ENCODE measurements at regions not wholly inside any gene's neighbourhood (a gene's known extent, or its start where the extent isn't known, plus 50 kb on each side); places are given as distances from the start of the nearest gene placed in this dataset.

GRCh38 chr20:40449974-40450616 is 238.9 kb downstream of the MAFB start:
- H3K4me3 ChIP-seq (ENCODE audit: insufficient read depth, low read length, poor library complexity, severe bottlenecking) = no peak overlapping the region
- H3K79me2 ChIP-seq (ENCODE audit: insufficient read depth, low read length) = no peaks in the 10 kb centered on the region
- no peak overlapping the region for H3K27ac ChIP-seq (ENCODE audit: low read depth, low read length)
- no peak overlapping the region for H2AFZ ChIP-seq (ENCODE audit: low read depth, low read length, severe bottlenecking)
- no peak for TF ChIP-seq EZH2phosphoT487 (conservative IDR thresholded peaks at IDR 0.05; ENCODE audit: low read length)
- TF ChIP-seq CTCF (IDR thresholded peaks at IDR 0.05; ENCODE audit: insufficient read depth, low read length, poor library complexity, severe bottlenecking) = no peak
- no peaks in the 10 kb centered on the region for H4K20me1 ChIP-seq (ENCODE audit: low read depth, low read length)
- no peaks in the 10 kb centered on the region for H3K27me3 ChIP-seq (ENCODE audit: low read length)
- H3K36me3 ChIP-seq (ENCODE audit: low read length) = no peaks in the 10 kb centered on the region
- H3K4me2 ChIP-seq (ENCODE audit: low read depth, low read length, poor library complexity, severe bottlenecking) = no peak overlapping the region
- no peaks in the 10 kb centered on the region for H3F3A ChIP-seq (ENCODE audit: insufficient read depth)
- H3K9ac ChIP-seq (ENCODE audit: low read length) = no peak overlapping the region
- H3K9me3 ChIP-seq (ENCODE audit: insufficient read depth, low read length) = no peaks in the 10 kb centered on the region
- H3K9me2 ChIP-seq (replicated peaks; ENCODE audit: insufficient read depth, low read length) = no peaks in the 10 kb centered on the region

- no peaks in the 10 kb centered on the region for H3K27me3 ChIP-seq (ENCODE audit: low read length)
Observed at GRCh38 chr20:40449144-40449690, 239.8 kb downstream of the MAFB start.

GRCh38 chr20:40446888-40447287 is 242.1 kb downstream of the MAFB start:
- no peaks in the 10 kb centered on the region for H3K9me3 ChIP-seq (ENCODE audit: insufficient read depth, low read length)

More at GRCh38 chr20:40449144-40449690, 239.8 kb downstream of the MAFB start:
- Histone ChIP-seq H3K4me3 (ENCODE audit: insufficient read depth, low read length, poor library complexity, severe bottlenecking) (no peak overlapping the region), H3K36me3 (ENCODE audit: low read length) (no peaks in the 10 kb centered on the region), H3K9me3 (ENCODE audit: insufficient read depth, low read length) (no peaks in the 10 kb centered on the region), H3F3A (ENCODE audit: insufficient read depth) (no peaks in the 10 kb centered on the region), H3K27ac (ENCODE audit: low read depth, low read length) (no peak overlapping the region), H3K9ac (ENCODE audit: low read length) (no peak overlapping the region), H2AFZ (ENCODE audit: low read depth, low read length, severe bottlenecking) (no peak overlapping the region), H3K9me2 (replicated peaks; ENCODE audit: insufficient read depth, low read length) (no peaks in the 10 kb centered on the region), H4K20me1 (ENCODE audit: low read depth, low read length) (no peaks in the 10 kb centered on the region), H3K79me2 (ENCODE audit: insufficient read depth, low read length) (no peaks in the 10 kb centered on the region), H3K4me2 (ENCODE audit: low read depth, low read length, poor library complexity, severe bottlenecking) (no peak overlapping the region)
- TF ChIP-seq EZH2phosphoT487 (conservative IDR thresholded peaks at IDR 0.05; ENCODE audit: low read length) (no peak), CTCF (IDR thresholded peaks at IDR 0.05; ENCODE audit: insufficient read depth, low read length, poor library complexity, severe bottlenecking) (no peak)

More at GRCh38 chr20:40446888-40447287, 242.1 kb downstream of the MAFB start:
- H4K20me1 ChIP-seq (ENCODE audit: low read depth, low read length) = no peaks in the 10 kb centered on the region
- H3K9me2 ChIP-seq (replicated peaks; ENCODE audit: insufficient read depth, low read length) = no peaks in the 10 kb centered on the region
- no peaks in the 10 kb centered on the region for H3F3A ChIP-seq (ENCODE audit: insufficient read depth)
- H2AFZ ChIP-seq (ENCODE audit: low read depth, low read length, severe bottlenecking) = no peak overlapping the region
- no peak overlapping the region for H3K4me2 ChIP-seq (ENCODE audit: low read depth, low read length, poor library complexity, severe bottlenecking)
- TF ChIP-seq EZH2phosphoT487 (conservative IDR thresholded peaks at IDR 0.05; ENCODE audit: low read length) = no peak
- no peak for TF ChIP-seq CTCF (IDR thresholded peaks at IDR 0.05; ENCODE audit: insufficient read depth, low read length, poor library complexity, severe bottlenecking)
- H3K36me3 ChIP-seq (ENCODE audit: low read length) = no peaks in the 10 kb centered on the region
- no peak overlapping the region for H3K27ac ChIP-seq (ENCODE audit: low read depth, low read length)
- no peak overlapping the region for H3K9ac ChIP-seq (ENCODE audit: low read length)
- no peaks in the 10 kb centered on the region for H3K79me2 ChIP-seq (ENCODE audit: insufficient read depth, low read length)
- no peak overlapping the region for H3K4me3 ChIP-seq (ENCODE audit: insufficient read depth, low read length, poor library complexity, severe bottlenecking)
- H3K27me3 ChIP-seq (ENCODE audit: low read length) = no peaks in the 10 kb centered on the region

Data from SU-DHL-6 (cell line).